PC-3 (cell line): ENCODE measurements at regions not wholly inside any gene's neighbourhood (a gene's known extent, or its start where the extent isn't known, plus 50 kb on each side); places are given as distances from the start of the nearest gene placed in this dataset.

Experiments used
- EZH2phosphoT487 ChIP-seq: fragments of 300-600 bp; sonication (generic); IDR thresholded peaks from 2 replicates; pipeline ENCODE4 v1.6.1; 2018; ENCODE audit warnings: mild to moderate bottlenecking, antibody characterized with exemption, low read length, borderline replicate concordance
- TF ChIP-seq, protein P1 (sequence below): fragments of 300-600 bp; sonication (generic); conservative IDR thresholded peaks from 2 replicates; pipeline ENCODE4 v1.5.1; 2017; ENCODE audit warnings: antibody characterized with exemption, low read depth, mild to moderate bottlenecking, low read length

DNA sequence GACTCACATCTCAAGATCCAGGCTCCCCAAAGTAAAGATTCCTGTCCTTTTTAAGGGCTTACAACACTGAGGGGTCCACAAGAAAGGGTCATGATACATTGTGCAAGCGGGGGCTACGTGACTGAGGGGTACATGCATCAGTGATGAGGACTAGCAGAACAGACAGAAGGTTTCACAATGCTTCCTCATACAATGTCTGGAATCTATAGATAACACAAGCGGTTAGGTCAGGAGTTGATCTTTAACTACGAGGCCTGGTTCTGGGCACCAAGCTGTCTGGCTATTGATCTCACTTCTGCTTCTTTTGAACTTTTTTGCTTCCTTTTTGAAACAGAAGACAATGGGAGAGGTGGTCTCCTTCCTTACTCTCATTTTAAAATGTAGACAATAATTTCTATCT, 718.6 kb downstream of the AMY1C start:
- TF ChIP-seq, protein P1, sequence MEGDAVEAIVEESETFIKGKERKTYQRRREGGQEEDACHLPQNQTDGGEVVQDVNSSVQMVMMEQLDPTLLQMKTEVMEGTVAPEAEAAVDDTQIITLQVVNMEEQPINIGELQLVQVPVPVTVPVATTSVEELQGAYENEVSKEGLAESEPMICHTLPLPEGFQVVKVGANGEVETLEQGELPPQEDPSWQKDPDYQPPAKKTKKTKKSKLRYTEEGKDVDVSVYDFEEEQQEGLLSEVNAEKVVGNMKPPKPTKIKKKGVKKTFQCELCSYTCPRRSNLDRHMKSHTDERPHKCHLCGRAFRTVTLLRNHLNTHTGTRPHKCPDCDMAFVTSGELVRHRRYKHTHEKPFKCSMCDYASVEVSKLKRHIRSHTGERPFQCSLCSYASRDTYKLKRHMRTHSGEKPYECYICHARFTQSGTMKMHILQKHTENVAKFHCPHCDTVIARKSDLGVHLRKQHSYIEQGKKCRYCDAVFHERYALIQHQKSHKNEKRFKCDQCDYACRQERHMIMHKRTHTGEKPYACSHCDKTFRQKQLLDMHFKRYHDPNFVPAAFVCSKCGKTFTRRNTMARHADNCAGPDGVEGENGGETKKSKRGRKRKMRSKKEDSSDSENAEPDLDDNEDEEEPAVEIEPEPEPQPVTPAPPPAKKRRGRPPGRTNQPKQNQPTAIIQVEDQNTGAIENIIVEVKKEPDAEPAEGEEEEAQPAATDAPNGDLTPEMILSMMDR = no peak
- no peak for TF ChIP-seq EZH2phosphoT487
